ENCODE measurements at regions not wholly inside any gene's neighbourhood (a gene's known extent, or its start where the extent isn't known, plus 50 kb on each side); places are given as distances from the start of the nearest gene placed in this dataset.

GRCh38 chr14:49999826-50000379, 107.0 kb downstream of the ARF6 start:
- no peak overlapping the region for H3K4me3 ChIP-seq
- no peaks in the 10 kb centered on the region for H3K9me3 ChIP-seq (ENCODE audit: low read depth)
- H3K27ac ChIP-seq: peak overlapping the region; percentile 98
- H4K20me1 ChIP-seq (ENCODE audit: insufficient read depth, poor library complexity, severe bottlenecking): no peaks in the 10 kb centered on the region
- no peak for TF ChIP-seq EZH2phosphoT487 (IDR thresholded peaks at IDR 0.05; ENCODE audit: low read depth, severe bottlenecking, unreplicated experiment)
- WGBS (ENCODE audit: low lambda C conversion rate, missing lambda C conversion rate): 28% methylated on average over 13 of the region's 13 CpGs
- H3K4me1 ChIP-seq (ENCODE audit: insufficient read depth): peaks cover 48% of the 10 kb centered on the region
- no peak for DNase-seq (ENCODE audit: low spot score)
- H3K27me3 ChIP-seq: no peaks in the 10 kb centered on the region
- H3K9me2 ChIP-seq (replicated peaks; ENCODE audit: insufficient read depth): no peaks in the 10 kb centered on the region
- H2AFZ ChIP-seq: peak overlapping the region; percentile 49
- H3K4me2 ChIP-seq: peak overlapping the region; percentile 87
- H3K36me3 ChIP-seq (replicated peaks; ENCODE audit: insufficient read depth, low read depth): no peaks in the 10 kb centered on the region
- no peaks in the 10 kb centered on the region for H3K79me2 ChIP-seq

GRCh38 chr14:50000380-50001150, 107.7 kb downstream of the ARF6 start:
- no peaks in the 10 kb centered on the region for H3K36me3 ChIP-seq (replicated peaks; ENCODE audit: insufficient read depth, low read depth)
- H3K4me3 ChIP-seq: no peak overlapping the region
- H3K9me3 ChIP-seq (ENCODE audit: low read depth): no peaks in the 10 kb centered on the region
- no peaks in the 10 kb centered on the region for H4K20me1 ChIP-seq (ENCODE audit: insufficient read depth, poor library complexity, severe bottlenecking)
- no peaks in the 10 kb centered on the region for H3K27me3 ChIP-seq
- H3K27ac ChIP-seq: peak overlapping the region; percentile 98
- no peaks in the 10 kb centered on the region for H3K79me2 ChIP-seq
- peak; percentile 82 for DNase-seq (ENCODE audit: low spot score)
- H3K4me1 ChIP-seq (ENCODE audit: insufficient read depth): peaks cover 48% of the 10 kb centered on the region
- H3K9me2 ChIP-seq (replicated peaks; ENCODE audit: insufficient read depth): no peaks in the 10 kb centered on the region
- TF ChIP-seq EZH2 (IDR thresholded peaks at IDR 0.05; ENCODE audit: borderline replicate concordance): no peak
- peak overlapping the region; percentile 49 for H2AFZ ChIP-seq
- 15% methylated on average over 10 of the region's 10 CpGs for WGBS (ENCODE audit: low lambda C conversion rate, missing lambda C conversion rate)
- peak overlapping the region; percentile 87 for H3K4me2 ChIP-seq

DNA sequence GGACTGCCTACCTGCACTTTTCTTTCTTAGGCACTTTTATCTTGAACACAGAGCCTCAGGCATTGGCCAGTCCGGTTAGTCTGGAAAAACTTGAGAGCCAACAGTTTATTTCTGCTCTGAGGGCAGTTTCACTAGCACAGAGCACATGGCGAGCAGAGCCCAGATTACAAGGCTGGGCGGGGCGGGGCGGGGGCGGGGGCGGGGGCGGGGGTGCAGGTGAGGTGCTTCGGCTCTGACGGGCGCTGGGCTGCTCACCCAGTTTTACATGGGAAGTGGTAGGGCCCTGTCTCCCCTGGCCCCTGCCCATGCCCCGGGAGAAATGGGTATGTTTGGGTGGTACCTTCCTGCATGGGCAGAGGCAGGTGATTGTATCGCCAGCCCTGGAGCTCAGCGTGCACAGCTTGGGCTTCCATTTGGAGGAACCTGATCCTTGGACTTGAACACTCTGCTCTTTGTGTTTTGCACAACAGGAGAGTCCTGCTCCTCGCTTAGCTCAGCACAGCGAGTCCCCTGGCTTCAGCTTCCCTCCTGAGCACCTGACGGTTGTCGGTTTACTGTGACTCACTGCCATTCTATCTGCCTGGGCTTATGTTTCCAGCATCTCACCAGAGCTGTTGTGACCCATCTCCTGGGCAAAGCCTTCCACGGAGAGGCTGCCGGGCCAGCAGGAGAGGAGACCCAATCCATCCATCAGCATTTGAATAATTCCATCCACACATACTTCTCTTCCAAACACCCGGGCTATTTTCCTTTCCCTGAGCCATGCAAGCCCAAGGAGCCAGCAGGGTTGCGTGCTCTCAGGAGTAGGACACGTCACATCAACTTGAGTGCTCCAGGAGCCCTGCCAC, 108.5 kb downstream of the ARF6 start:
- no peak overlapping the region for H2AFZ ChIP-seq
- no peaks in the 10 kb centered on the region for H3K9me2 ChIP-seq (replicated peaks; ENCODE audit: insufficient read depth)
- no peaks in the 10 kb centered on the region for H3K36me3 ChIP-seq (replicated peaks; ENCODE audit: insufficient read depth, low read depth)
- no peak overlapping the region for H3K4me3 ChIP-seq
- H3K79me2 ChIP-seq: no peaks in the 10 kb centered on the region
- H3K27ac ChIP-seq: peak overlapping the region; percentile 98
- no peaks in the 10 kb centered on the region for H3K27me3 ChIP-seq
- peak overlapping the region; percentile 87 for H3K4me2 ChIP-seq
- 28% methylated on average over 15 of the region's 23 CpGs for WGBS (ENCODE audit: low lambda C conversion rate, missing lambda C conversion rate)
- peak; percentile 79 for DNase-seq (ENCODE audit: low spot score)
- H3K4me1 ChIP-seq (ENCODE audit: insufficient read depth): peaks cover 48% of the 10 kb centered on the region
- H4K20me1 ChIP-seq (ENCODE audit: insufficient read depth, poor library complexity, severe bottlenecking): no peaks in the 10 kb centered on the region
- no peak for TF ChIP-seq EZH2phosphoT487 (IDR thresholded peaks at IDR 0.05; ENCODE audit: low read depth, severe bottlenecking, unreplicated experiment)
- TF ChIP-seq, protein P1, sequence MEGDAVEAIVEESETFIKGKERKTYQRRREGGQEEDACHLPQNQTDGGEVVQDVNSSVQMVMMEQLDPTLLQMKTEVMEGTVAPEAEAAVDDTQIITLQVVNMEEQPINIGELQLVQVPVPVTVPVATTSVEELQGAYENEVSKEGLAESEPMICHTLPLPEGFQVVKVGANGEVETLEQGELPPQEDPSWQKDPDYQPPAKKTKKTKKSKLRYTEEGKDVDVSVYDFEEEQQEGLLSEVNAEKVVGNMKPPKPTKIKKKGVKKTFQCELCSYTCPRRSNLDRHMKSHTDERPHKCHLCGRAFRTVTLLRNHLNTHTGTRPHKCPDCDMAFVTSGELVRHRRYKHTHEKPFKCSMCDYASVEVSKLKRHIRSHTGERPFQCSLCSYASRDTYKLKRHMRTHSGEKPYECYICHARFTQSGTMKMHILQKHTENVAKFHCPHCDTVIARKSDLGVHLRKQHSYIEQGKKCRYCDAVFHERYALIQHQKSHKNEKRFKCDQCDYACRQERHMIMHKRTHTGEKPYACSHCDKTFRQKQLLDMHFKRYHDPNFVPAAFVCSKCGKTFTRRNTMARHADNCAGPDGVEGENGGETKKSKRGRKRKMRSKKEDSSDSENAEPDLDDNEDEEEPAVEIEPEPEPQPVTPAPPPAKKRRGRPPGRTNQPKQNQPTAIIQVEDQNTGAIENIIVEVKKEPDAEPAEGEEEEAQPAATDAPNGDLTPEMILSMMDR (IDR thresholded peaks at IDR 0.05; ENCODE audit: poor library complexity): no peak
- no peak for TF ChIP-seq EZH2 (IDR thresholded peaks at IDR 0.05; ENCODE audit: borderline replicate concordance)
- no peaks in the 10 kb centered on the region for H3K9me3 ChIP-seq (ENCODE audit: low read depth)

DNA sequence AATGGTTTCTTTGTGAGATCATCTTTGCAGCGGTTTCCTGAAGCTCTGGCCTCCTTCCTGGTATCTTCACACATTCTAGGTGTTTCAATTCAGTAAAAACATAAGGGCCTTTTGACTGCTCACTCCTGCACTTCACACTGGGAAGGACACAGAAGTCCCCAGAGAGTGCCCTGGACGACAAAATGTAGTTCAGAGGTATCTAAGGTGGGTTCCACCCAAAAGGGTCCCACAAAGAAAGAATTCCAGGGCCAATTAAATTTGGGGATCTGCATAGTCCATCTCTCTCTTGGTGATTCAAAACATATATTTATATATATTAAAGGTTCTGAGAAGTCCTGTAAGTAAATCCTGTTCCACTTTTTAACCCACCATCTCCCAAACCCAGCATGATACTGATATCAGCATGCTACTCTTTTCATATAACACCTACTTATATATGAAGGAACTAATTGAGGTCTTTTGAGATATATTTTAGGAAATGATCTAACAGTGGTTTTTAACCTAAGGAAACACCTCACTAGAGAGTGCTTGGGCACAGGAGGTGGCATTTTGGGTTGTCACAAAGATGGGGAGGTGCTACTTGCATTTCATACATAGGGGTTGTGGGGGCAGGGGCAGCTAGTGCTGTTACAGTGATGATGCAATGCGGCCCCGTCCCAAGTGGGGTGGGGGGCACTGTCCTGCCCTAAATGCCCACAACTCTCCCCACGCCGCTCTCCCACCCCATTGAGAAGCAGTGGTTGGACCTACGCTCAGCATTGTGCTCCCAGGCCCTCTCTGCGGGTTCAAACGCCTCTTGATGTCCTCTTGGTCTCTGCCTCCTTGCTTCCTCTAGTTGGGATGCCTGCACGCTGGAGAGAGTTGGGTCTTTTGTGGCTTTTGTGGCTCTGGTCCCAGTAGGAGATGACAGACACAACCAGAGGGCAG, 109.4 kb downstream of the ARF6 start:
- WGBS (ENCODE audit: low lambda C conversion rate, missing lambda C conversion rate): 84% methylated on average over 10 of the region's 10 CpGs
- H3K4me1 ChIP-seq (ENCODE audit: insufficient read depth): peaks cover 48% of the 10 kb centered on the region
- H2AFZ ChIP-seq: peak overlapping the region; percentile 64
- H3K4me3 ChIP-seq: peak overlapping the region; percentile 37
- no peaks in the 10 kb centered on the region for H3K9me2 ChIP-seq (replicated peaks; ENCODE audit: insufficient read depth)
- no peaks in the 10 kb centered on the region for H4K20me1 ChIP-seq (ENCODE audit: insufficient read depth, poor library complexity, severe bottlenecking)
- no peaks in the 10 kb centered on the region for H3K36me3 ChIP-seq (replicated peaks; ENCODE audit: insufficient read depth, low read depth)
- H3K27me3 ChIP-seq: no peaks in the 10 kb centered on the region
- no peak for DNase-seq (ENCODE audit: low spot score)
- TF ChIP-seq EZH2 (IDR thresholded peaks at IDR 0.05; ENCODE audit: borderline replicate concordance) (no peak), EZH2phosphoT487 (IDR thresholded peaks at IDR 0.05; ENCODE audit: low read depth, severe bottlenecking, unreplicated experiment) (no peak)
- TF ChIP-seq, protein P1 (IDR thresholded peaks at IDR 0.05; ENCODE audit: poor library complexity): no peak
- peak overlapping the region; percentile 87 for H3K4me2 ChIP-seq
- H3K27ac ChIP-seq: peak overlapping the region; percentile 98
- no peaks in the 10 kb centered on the region for H3K9me3 ChIP-seq (ENCODE audit: low read depth)
- no peaks in the 10 kb centered on the region for H3K79me2 ChIP-seq
